ENCODE measurements at regions not wholly inside any gene's neighbourhood (a gene's known extent, or its start where the extent isn't known, plus 50 kb on each side); places are given as distances from the start of the nearest gene placed in this dataset.

DNA sequence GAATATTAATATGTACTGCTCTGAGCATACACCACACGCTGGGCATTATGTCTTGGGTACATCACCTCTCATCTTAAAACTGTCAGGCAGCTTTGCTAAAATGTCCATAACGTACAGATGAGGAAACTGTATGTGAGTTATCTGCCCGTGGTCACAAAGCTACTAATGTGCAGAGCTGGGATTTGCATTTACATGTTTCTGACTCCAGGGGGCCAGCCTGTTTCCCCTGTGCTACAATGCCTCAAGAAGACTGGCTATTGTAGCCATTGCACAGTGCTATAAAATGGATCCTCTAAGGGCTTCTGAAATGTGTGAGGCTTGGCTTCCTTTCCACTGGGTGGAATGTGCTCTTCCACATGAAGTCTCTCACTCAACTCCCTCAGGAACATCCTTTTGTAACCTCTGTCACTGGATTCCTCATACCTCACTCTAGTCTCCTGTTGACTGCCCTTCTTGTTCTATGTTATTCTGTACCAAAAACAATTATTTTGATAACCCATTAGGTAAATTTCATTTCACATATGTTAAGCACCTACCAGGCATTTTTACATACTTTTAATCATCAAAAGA is 95.6 kb upstream of the HTR2A start:
- peak; percentile 15 for DNase-seq (ENCODE audit: low read depth)

GRCh38 chr13:46983881-46984280 is 87.0 kb upstream of the HTR2A start:
- DNase-seq (ENCODE audit: low read depth) = peak; percentile 57

DNA sequence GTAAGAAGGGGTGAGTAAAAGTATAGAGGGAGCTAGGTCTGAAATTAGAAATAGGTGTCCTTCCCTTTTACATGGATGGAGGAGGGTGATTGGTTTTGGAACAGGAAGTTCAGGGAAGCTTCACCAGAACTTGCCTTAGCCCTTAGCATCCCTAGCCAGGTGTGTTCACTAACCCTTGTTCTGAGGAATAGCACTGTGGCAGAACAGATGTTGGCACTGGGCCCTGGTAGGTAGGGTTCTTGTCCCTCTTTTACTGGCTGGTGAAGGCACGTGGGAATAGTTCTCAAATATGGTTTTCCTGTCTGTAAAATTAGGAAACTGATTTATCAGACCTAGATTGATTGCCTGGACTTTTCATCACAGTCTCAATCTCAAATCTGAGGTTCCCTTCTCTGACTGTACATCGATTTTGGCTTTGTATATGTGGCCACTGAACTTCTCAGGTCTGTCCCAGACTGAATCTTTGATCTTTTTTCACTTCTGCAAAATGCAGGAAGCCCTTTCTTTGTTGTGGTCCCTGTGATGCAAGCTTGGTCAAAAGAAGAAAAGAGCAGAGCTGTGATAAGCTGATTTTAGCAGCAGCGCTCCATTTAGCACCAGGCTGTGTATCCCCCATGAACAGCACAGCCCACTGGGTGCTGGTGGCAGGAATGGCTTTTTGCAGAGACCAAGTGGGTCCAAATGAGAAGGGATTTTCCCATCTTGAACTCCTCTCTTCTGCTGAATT is 86.2 kb upstream of the HTR2A start:
- no peak for DNase-seq (ENCODE audit: low read depth)

DNA sequence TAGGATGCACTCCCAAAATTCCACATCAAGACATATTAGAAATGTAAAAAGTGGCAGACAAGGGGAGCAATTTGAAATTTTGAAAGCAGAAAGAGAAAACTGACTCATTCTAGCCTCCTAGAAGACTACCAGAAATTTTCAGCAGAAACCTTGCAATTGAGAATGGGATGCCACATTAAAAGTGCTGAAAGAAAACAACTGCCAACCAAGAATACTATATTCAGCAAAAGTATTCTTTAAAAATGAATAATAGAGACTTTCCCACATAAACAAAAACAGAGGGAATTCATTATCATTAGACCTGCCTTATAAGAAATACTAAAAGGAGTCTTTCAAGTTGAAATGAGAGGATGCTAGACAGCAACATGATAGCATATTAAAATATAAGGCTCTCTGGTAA is 78.3 kb upstream of the HTR2A start:
- no peak for DNase-seq (ENCODE audit: low read depth)

DNA sequence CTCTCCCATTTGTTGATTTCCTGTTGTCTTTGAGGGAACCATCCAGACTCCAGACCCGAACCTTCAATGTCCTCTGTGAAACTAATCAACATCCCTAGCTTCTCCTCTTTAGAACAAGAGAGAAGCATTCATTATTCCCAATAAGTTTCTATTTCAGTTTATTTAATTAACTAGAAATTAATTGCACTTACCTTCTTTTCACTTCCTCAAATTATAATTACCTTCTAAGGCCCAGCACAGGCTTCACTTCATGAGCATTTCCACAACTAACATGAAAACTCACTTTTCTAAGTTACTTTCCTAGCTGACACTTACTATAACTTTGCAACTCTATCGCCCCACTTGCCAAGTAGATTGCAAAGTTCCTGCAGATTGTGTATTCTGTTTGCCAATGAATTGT is 71.6 kb upstream of the HTR2A start:
- no peak for DNase-seq (ENCODE audit: low read depth)

- DNase-seq (ENCODE audit: low read depth) = peak; percentile 52
These were observed 68.1 kb upstream of the HTR2A start for GRCh38 chr13:46964789-46965527.

GRCh38 chr13:46963904-46964303 is 67.1 kb upstream of the HTR2A start:
- DNase-seq (ENCODE audit: low read depth) = peak; percentile 19

GRCh38 chr13:46962281-46962941 is 65.6 kb upstream of the HTR2A start:
- peak; percentile 41 for DNase-seq (ENCODE audit: low read depth)

GRCh38 chr13:46961719-46962118 is 64.9 kb upstream of the HTR2A start:
- peak; percentile 81 for DNase-seq (ENCODE audit: low read depth)

GRCh38 chr13:46953941-46954340 is 57.1 kb upstream of the HTR2A start:
- DNase-seq (ENCODE audit: low read depth) = no peak

DNA sequence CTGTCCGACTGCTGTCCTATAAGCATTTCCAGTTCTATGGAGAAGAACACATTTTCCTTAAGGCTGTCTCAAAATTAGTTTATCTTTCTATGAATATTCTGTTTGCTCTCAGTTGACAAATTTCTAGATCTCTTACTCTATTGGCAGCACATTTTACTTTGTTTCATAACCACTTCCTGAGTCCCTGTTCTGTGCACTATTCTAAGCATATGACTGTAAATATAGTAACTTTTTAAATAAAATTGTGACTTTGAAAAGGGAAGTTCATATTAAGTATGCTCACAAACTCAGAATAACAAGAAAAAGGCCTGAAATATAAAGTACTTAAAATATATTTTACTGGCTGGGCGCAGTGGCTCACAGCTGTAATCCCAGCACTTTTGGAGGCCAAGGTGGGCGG is 56.5 kb upstream of the HTR2A start:
- DNase-seq (ENCODE audit: low read depth) = no peak

DNA sequence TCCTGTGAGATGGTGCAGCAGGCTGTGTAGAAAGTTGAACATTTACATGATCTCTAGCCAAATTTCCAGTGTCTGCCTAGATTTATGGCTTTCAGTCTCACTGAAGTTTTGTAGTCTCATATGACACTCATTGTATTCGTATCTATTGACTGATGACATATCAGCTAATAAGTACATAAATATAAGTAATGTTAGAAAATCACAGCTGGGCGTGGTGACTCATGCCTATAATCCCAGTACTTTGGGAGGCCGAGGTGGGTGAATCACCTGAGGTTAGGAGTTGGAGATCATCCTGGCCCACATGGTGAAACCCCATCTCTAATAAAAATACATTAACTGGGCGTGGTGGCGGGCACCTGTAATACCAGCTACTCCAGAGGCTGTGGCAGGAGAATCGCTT is 54.7 kb upstream of the HTR2A start:
- peak; percentile 62 for DNase-seq (ENCODE audit: low read depth)

DNA sequence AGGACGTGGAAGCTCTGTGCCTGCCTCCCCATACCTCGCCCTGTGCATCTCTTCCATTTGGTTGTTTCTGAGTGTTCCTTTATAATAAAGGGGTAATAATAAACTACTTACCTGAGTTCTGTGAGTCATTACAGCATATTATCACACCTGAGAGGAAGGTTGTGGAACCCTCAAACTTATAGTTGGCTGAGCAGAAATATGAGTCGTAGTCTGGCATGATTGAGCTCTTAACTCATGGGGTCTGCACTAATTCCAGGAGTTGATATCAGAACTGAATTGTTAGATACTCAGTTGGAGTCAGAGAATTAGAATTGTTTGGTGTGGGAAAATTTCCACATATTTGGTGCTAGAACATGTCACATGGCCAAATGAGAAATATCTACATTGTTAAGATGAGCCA is 52.4 kb upstream of the HTR2A start:
- no peak for DNase-seq (ENCODE audit: low read depth)

GRCh38 chr13:46948338-46948737 is 51.5 kb upstream of the HTR2A start:
- peak; percentile 20 for DNase-seq (ENCODE audit: low read depth)

- DNase-seq (ENCODE audit: low read depth) = no peak
These were observed 50.8 kb upstream of the HTR2A start for GRCh38 chr13:46947425-46948191.

Data from M059J (cell line).